H1 (cell line): ENCODE measurements at regions not wholly inside any gene's neighbourhood (a gene's known extent, or its start where the extent isn't known, plus 50 kb on each side); places are given as distances from the start of the nearest gene placed in this dataset.

ENCODE experiments used
- CTCF ChIA-PET: fragments of 300-600 bp; sonication (Branson Sonifier 250); formaldehyde crosslinking; loops from one replicate; lab custom pipeline; 2021; ENCODE audit not compliant: partially characterized antibody; lab: Charles Lee
- POLR2A ChIA-PET: fragments of 300-600 bp; sonication (Branson Sonifier 250); formaldehyde crosslinking; loops from one replicate; lab custom pipeline; 2021; ENCODE audit warnings: inconsistent platforms; ENCODE audit not compliant: partially characterized antibody; lab: Charles Lee
- DNase-seq, 2 experiments: peaks; one replicate each; pipeline versions ENCODE4 v3.0.0 to v3.0.0-alpha.2; 2010 to 2022; ENCODE audit warnings: low spot score in 2 of 2, low read depth in 1 of 2, mixed read lengths in 1 of 2
- FAIRE-seq: peaks from 2 replicates; lab custom pipeline; 2011; peaks lifted over from hg19 to GRCh38; lab: Jason Lieb, UNC
- H2AFZ ChIP-seq: 2 replicates; pipeline ENCODE4 v1.8.1; 2012; ENCODE audit warnings: low read length, inconsistent platforms
- H2AK5ac ChIP-seq: 2 replicates; pipeline ENCODE4 v1.6.1; 2013; ENCODE audit warnings: low read depth, low read length
- H2BK120ac ChIP-seq: replicated peaks from 2 replicates; pipeline ENCODE3; 2013; ENCODE audit warnings: low read depth, low read length, inconsistent platforms
- H2BK12ac ChIP-seq: 2 replicates; pipeline ENCODE4 v1.6.1; 2013; ENCODE audit warnings: low read depth, low read length
- H2BK15ac ChIP-seq: 2 replicates; pipeline ENCODE4 v1.6.1; 2013; ENCODE audit warnings: low read length
- H2BK20ac ChIP-seq: 2 replicates; pipeline ENCODE4 v1.6.1; 2013; ENCODE audit warnings: low read length
- H2BK5ac ChIP-seq: 2 replicates; pipeline ENCODE4 v1.6.1; 2013; ENCODE audit warnings: low read depth, low read length
- H3K14ac ChIP-seq: 2 replicates; pipeline ENCODE4 v1.6.1; 2013; ENCODE audit warnings: inconsistent platforms; ENCODE audit not compliant: insufficient read length
- H3K18ac ChIP-seq: 2 replicates; pipeline ENCODE4 v1.6.1; 2013; ENCODE audit warnings: low read length; ENCODE audit errors: extremely low read depth
- H3K23ac ChIP-seq: 2 replicates; pipeline ENCODE4 v1.6.1; 2013; ENCODE audit warnings: inconsistent platforms; ENCODE audit not compliant: insufficient read length
- H3K23me2 ChIP-seq: 2 replicates; pipeline ENCODE4 v1.6.1; 2013; ENCODE audit warnings: low read depth, low read length
- H3K27ac ChIP-seq: 2 replicates; pipeline ENCODE4 v1.6.1; 2011; ENCODE audit warnings: low read depth, low read length, inconsistent platforms
- H3K27me3 ChIP-seq, 4 experiments: replicated peaks in 1 of 4; 1 replicate in 1 of 4; 2 replicates in 3 of 4; pipeline versions ENCODE4 v1.6.1 to v1.8.1; 2011 to 2013; ENCODE audit warnings: low read length in 3 of 4, mild to moderate bottlenecking in 3 of 4, inconsistent platforms in 2 of 4, mixed read lengths in 2 of 4, moderate library complexity in 1 of 4; ENCODE audit not compliant: control insufficient read depth in 3 of 4, insufficient read depth in 3 of 4; ENCODE audit errors: extremely low read depth in 1 of 4
- H3K36me3 ChIP-seq, 4 experiments: 2 replicates each; pipeline versions ENCODE4 v1.6.1 to v1.8.1; 2011 to 2013; ENCODE audit warnings: mild to moderate bottlenecking in 4 of 4, low read length in 3 of 4, moderate library complexity in 2 of 4, control low read depth in 1 of 4, inconsistent platforms in 1 of 4; ENCODE audit not compliant: insufficient read depth in 4 of 4, control insufficient read depth in 2 of 4
- H3K4ac ChIP-seq: replicated peaks from 2 replicates; pipeline ENCODE3; 2013; ENCODE audit warnings: low read length, low read depth, mixed read lengths, inconsistent platforms; ENCODE audit not compliant: insufficient read length
- H3K4me1 ChIP-seq, 4 experiments: replicated peaks in 1 of 4; 1 replicate in 1 of 4; 2 replicates in 3 of 4; pipeline versions ENCODE4 v1.6.1 to v1.8.1; 2011 to 2013; ENCODE audit warnings: low read length in 3 of 4, inconsistent platforms in 2 of 4, mixed read lengths in 1 of 4; ENCODE audit not compliant: insufficient read depth in 4 of 4, control insufficient read depth in 3 of 4
- H3K4me2 ChIP-seq, 2 experiments: 2 replicates each; pipeline versions ENCODE4 v1.6.1 to v1.8.1; 2011 to 2013; ENCODE audit warnings: low read depth in 2 of 2, low read length in 2 of 2, control low read depth in 1 of 2, inconsistent platforms in 1 of 2, mild to moderate bottlenecking in 1 of 2; ENCODE audit not compliant: insufficient read depth in 1 of 2
- H3K4me3 ChIP-seq, 4 experiments: fragments of 200-600, 300-600 bp in 1 of 4; sonication (generic), shearing (Covaris generic), sonication (Bioruptor Twin) in 1 of 4; 2 replicates each; pipeline versions ENCODE4 v1.5.1 to v1.8.1; 2011 to 2016; ENCODE audit warnings: low read length in 4 of 4, low read depth in 3 of 4, control low read depth in 2 of 4, inconsistent platforms in 2 of 4, mild to moderate bottlenecking in 2 of 4, mixed read lengths in 1 of 4, moderate library complexity in 1 of 4; ENCODE audit not compliant: insufficient read depth in 2 of 4; ENCODE audit errors: extremely low read depth in 1 of 4
- H3K56ac ChIP-seq: replicated peaks from 2 replicates; pipeline ENCODE3; 2013; ENCODE audit warnings: low read depth, mild to moderate bottlenecking, mixed read lengths, low read length, inconsistent platforms; ENCODE audit not compliant: insufficient read length
- H3K79me1 ChIP-seq: 2 replicates; pipeline ENCODE4 v1.6.1; 2013; ENCODE audit warnings: low read depth, low read length, control low read depth
- H3K79me2 ChIP-seq, 2 experiments: 2 replicates each; pipeline versions ENCODE4 v1.6.1 to v1.8.1; 2012 to 2013; ENCODE audit warnings: low read length in 2 of 2, mild to moderate bottlenecking in 2 of 2, inconsistent platforms in 1 of 2; ENCODE audit not compliant: insufficient read depth in 2 of 2, control insufficient read depth in 1 of 2
- H3K9ac ChIP-seq, 4 experiments: replicated peaks in 1 of 4; 1 replicate in 1 of 4; 2 replicates in 3 of 4; pipeline versions ENCODE4 v1.6.1 to v1.8.1; 2011 to 2013; ENCODE audit warnings: low read depth in 3 of 4, low read length in 3 of 4, control low read depth in 2 of 4, mild to moderate bottlenecking in 2 of 4, moderate library complexity in 2 of 4, inconsistent platforms in 1 of 4; ENCODE audit errors: extremely low read depth in 1 of 4
- H3K9me3 ChIP-seq, 2 experiments: 2 replicates each; pipeline versions ENCODE4 v1.6.1 to v1.8.1; 2012 to 2013; ENCODE audit warnings: mild to moderate bottlenecking in 2 of 2, moderate library complexity in 2 of 2, control low read depth in 1 of 2, inconsistent platforms in 1 of 2, low read depth in 1 of 2, low read length in 1 of 2, mixed read lengths in 1 of 2; ENCODE audit not compliant: insufficient read depth in 2 of 2
- H4K20me1 ChIP-seq, 2 experiments: replicated peaks in 1 of 2; 2 replicates each; pipeline versions ENCODE3 to v1.8.1; 2011 to 2013; ENCODE audit warnings: inconsistent platforms in 2 of 2, low read length in 2 of 2, mild to moderate bottlenecking in 1 of 2; ENCODE audit not compliant: insufficient read depth in 2 of 2, control insufficient read depth in 1 of 2
- H4K5ac ChIP-seq: 2 replicates; pipeline ENCODE4 v1.6.1; 2013; ENCODE audit warnings: low read length, low read depth, mixed read lengths, inconsistent platforms; ENCODE audit not compliant: insufficient read length
- H4K8ac ChIP-seq: 2 replicates; pipeline ENCODE4 v1.8.0; 2013; ENCODE audit warnings: mild to moderate bottlenecking, moderate library complexity, low read length, inconsistent platforms; ENCODE audit not compliant: insufficient read depth; ENCODE audit errors: extremely low read depth
- H4K91ac ChIP-seq: replicated peaks from 2 replicates; pipeline ENCODE3; 2013; ENCODE audit warnings: low read length, mixed read lengths, inconsistent platforms; ENCODE audit not compliant: insufficient read length
- BACH1 ChIP-seq: IDR thresholded peaks from 2 replicates; pipeline ENCODE4 v1.6.1; 2012; ENCODE audit warnings: low read length, improper control_type of control experiment
- CHD2 ChIP-seq: IDR thresholded peaks from 2 replicates; pipeline ENCODE4 v1.6.1; 2012; ENCODE audit warnings: low read length, improper control_type of control experiment
- JUN ChIP-seq: IDR thresholded peaks from 2 replicates; pipeline ENCODE4 v1.6.1; 2011; ENCODE audit warnings: low read depth, mild to moderate bottlenecking, improper control_type of control experiment, low read length
- JUND ChIP-seq: IDR thresholded peaks from 2 replicates; pipeline ENCODE4 v1.6.1; 2011; ENCODE audit warnings: mild to moderate bottlenecking, improper control_type of control experiment, low read length
- KDM5A ChIP-seq: fragments of 200-600 bp; IDR thresholded peaks from 2 replicates; pipeline ENCODE4 v1.7.1; 2012; ENCODE audit warnings: mild to moderate bottlenecking, low read length, inconsistent platforms, mixed read lengths
- MAFK ChIP-seq: IDR thresholded peaks from 2 replicates; pipeline ENCODE4 v1.6.1; 2012; ENCODE audit warnings: low read depth, mild to moderate bottlenecking, improper control_type of control experiment, low read length
- PHF8 ChIP-seq: fragments of 200-600 bp; sonication (generic); conservative IDR thresholded peaks from 2 replicates; pipeline ENCODE4 v1.7.1; 2012; ENCODE audit warnings: low read depth, mild to moderate bottlenecking, inconsistent platforms, low read length, moderate library complexity
- SIRT6 ChIP-seq: IDR thresholded peaks from one replicate; pipeline ENCODE4 v1.7.1; 2012; ENCODE audit warnings: low read length, inconsistent platforms
- SP4 ChIP-seq: IDR thresholded peaks from 2 replicates; pipeline ENCODE4 v1.6.1; 2012; ENCODE audit warnings: low read length, inconsistent platforms
- WGBS, 2 experiments: shearing (Covaris generic) in 1 of 2; methylation state at CpG; one replicate each; pipeline versions ENCODE4 v1.1.6 to v1.1.7; 2013 to 2015; ENCODE audit warnings: low lambda C conversion rate in 2 of 2, mixed read lengths in 2 of 2, inconsistent platforms in 1 of 2, low coverage in 1 of 2, missing lambda C conversion rate in 1 of 2; ENCODE audit not compliant: insufficient replicate concordance in 2 of 2, insufficient coverage in 1 of 2, insufficient read length in 1 of 2; ENCODE audit errors: extremely low coverage in 1 of 2, missing lambda C conversion rate in 1 of 2; 5-methylcytosine and 5-hydroxymethylcytosine counted together

GRCh38 chr1:5495596-5496410, 496.4 kb downstream of the NPHP4 start:
- Histone ChIP-seq H3K4me3 (no peak overlapping the region), H3K14ac (no peak overlapping the region), H4K91ac (no peak overlapping the region), H3K4me1 (no peaks in the 10 kb centered on the region), H3K36me3 (no peaks in the 10 kb centered on the region), H4K8ac (no peak overlapping the region), H3K56ac (no peak overlapping the region), H3K9ac (no peak overlapping the region), H3K79me1 (no peaks in the 10 kb centered on the region), H3K4ac (no peak overlapping the region), H2AK5ac (no peak overlapping the region), H3K4me2 (no peak overlapping the region), H2BK12ac (no peak overlapping the region), H3K23me2 (no peaks in the 10 kb centered on the region), H3K27ac (no peak overlapping the region), H2BK120ac (no peak overlapping the region), H3K18ac (no peak overlapping the region), H2BK20ac (no peak overlapping the region), H4K5ac (no peak overlapping the region), H2AFZ (no peak overlapping the region), H3K23ac (no peak overlapping the region), H3K27me3 (no peaks in the 10 kb centered on the region; a peak in 1 of 7 replicates), H2BK5ac (no peak overlapping the region), H3K9me3 (no peaks in the 10 kb centered on the region), H4K20me1 (peaks cover 0 to 2% of the 10 kb centered on the region in 2 experiments), H2BK15ac (no peak overlapping the region), H3K79me2 (no peaks in the 10 kb centered on the region)
- TF ChIP-seq BACH1: no peak
- TF ChIP-seq KDM5A: no peak
- TF ChIP-seq JUND: no peak
- no peak for TF ChIP-seq SP4
- TF ChIP-seq JUN: no peak
- no peak for TF ChIP-seq CHD2
- TF ChIP-seq MAFK: no peak
- TF ChIP-seq PHF8: no peak
- no peak for TF ChIP-seq SIRT6
- ChIA-PET CTCF (interaction anchor here (0.6 to 2.4 kb wide), 3 partner anchors 15 to 479 kb away, joined by 3 to 12 read pairs (median 6); no protein-coding TSS in a partner anchor), POLR2A (no interaction called here)
- WGBS, 2 experiments: 92% methylated on average over 16 of the region's 16 CpGs; no CpG with 5 or more reads in 1 of the 2 experiments
- DNase-seq (no peak), FAIRE-seq (no peak)
